Stimulated activated CD4-positive, alpha-beta T cell treated with anti-CD3 and anti-CD28 coated beads, Interleukin-2, amount 100 ng/mL, for 48 hours (primary cell): ENCODE measurements at regions not wholly inside any gene's neighbourhood (a gene's known extent, or its start where the extent isn't known, plus 50 kb on each side); places are given as distances from the start of the nearest gene placed in this dataset.

Source experiments
- DNase-seq, 2 donors: peaks; one replicate each; pipeline ENCODE4 v3.0.0-alpha.2; 2020

GRCh38 chr11:16430674-16431073 lies 74.3 kb upstream of the SOX6 start:
- DNase-seq, result no peak

GRCh38 chr11:16421826-16422225 lies 65.5 kb upstream of the SOX6 start:
- no peak for DNase-seq

- no peak for DNase-seq
Measured at GRCh38 chr11:16418428-16419097, 62.2 kb upstream of the SOX6 start.

- DNase-seq, result no peak
Measured at GRCh38 chr11:16412525-16413172, 56.3 kb upstream of the SOX6 start.

GRCh38 chr11:16410479-16410878 lies 54.1 kb upstream of the SOX6 start:
- DNase-seq, result no peak

- DNase-seq, result no peak
Measured at GRCh38 chr11:16408619-16409018, 52.3 kb upstream of the SOX6 start.

- no peak for DNase-seq
Measured at GRCh38 chr11:16406226-16406625, 49.9 kb upstream of the SOX6 start.
